ENCODE measurements at regions not wholly inside any gene's neighbourhood (a gene's known extent, or its start where the extent isn't known, plus 50 kb on each side); places are given as distances from the start of the nearest gene placed in this dataset.

- Histone ChIP-seq H3K27ac (no peak overlapping the region), H3K9me3 (no peaks in the 10 kb centered on the region), H4K20me1 (no peaks in the 10 kb centered on the region), H3K4me2 (peak overlapping the region; percentile 79), H3K27me3 (no peaks in the 10 kb centered on the region), H3K9ac (no peak overlapping the region), H3K36me3 (no peaks in the 10 kb centered on the region), H3K4me3 (no peak overlapping the region), H3K4me1 (peaks cover 66% of the 10 kb centered on the region)
- TF ChIP-seq Cebpa-rat (IDR thresholded peaks at IDR 0.05) = no peak
Observed at GRCh38 chr11:111429066-111429506, 50.0 kb upstream of the POU2AF1 start.

Measured in BLaER1 (cell line).